Prostate gland (tissue), 2 donors: ENCODE measurements at regions not wholly inside any gene's neighbourhood (a gene's known extent, or its start where the extent isn't known, plus 50 kb on each side); places are given as distances from the start of the nearest gene placed in this dataset.

Experiments used
- POLR2A ChIP-seq: fragments of 450-650 bp; IDR thresholded peaks from one replicate; pipeline ENCODE4 v1.6.1; 2016; ENCODE audit warnings: antibody characterized with exemption, mild to moderate bottlenecking
- TF ChIP-seq, protein P1 (sequence below), 4 experiments: fragments of 200-600 bp in 2 of 4; fragments of 450-650 bp in 2 of 4; sonication (generic) in 2 of 4; IDR thresholded peaks; 1 replicate in 3 of 4; 2 replicates in 1 of 4; pipeline ENCODE4 v1.5.1; 2016 to 2019; ENCODE audit warnings: antibody characterized with exemption in 4 of 4, mild to moderate bottlenecking in 2 of 4, moderate library complexity in 2 of 4

DNA sequence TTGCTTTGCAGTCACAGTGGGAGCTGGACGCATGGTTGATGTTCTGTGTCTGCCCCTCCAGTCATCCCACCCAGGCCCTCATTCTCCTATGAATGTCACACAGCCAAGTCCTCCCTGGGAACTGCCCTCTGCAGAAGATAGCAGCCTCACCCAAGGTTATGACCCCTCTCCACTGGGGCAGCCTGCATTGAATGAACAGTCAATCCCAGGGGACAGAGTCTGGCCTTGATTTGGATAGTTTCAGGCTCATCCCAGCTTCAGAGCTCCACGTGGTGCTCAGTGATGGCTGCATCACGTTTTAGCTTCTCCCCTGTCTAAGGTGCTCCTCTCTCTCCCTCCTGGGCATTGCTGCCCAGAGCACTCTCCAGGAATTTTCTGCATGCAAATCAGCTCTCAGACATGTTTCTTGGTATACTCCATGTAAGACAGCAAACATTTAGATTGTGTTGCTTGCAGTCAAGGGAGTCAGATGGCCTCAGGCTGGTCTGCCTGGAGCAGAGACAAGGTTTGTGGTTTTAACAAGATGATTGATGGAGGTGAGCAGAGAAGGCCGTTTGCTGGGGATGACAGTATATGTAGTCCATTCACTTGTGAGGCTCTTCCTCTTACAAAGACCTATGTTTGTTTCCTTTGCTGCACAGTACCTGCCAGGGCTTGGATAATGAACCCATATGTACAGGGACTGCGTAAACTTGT, 56.1 kb upstream of the MSX1 start:
- TF ChIP-seq, protein P1, sequence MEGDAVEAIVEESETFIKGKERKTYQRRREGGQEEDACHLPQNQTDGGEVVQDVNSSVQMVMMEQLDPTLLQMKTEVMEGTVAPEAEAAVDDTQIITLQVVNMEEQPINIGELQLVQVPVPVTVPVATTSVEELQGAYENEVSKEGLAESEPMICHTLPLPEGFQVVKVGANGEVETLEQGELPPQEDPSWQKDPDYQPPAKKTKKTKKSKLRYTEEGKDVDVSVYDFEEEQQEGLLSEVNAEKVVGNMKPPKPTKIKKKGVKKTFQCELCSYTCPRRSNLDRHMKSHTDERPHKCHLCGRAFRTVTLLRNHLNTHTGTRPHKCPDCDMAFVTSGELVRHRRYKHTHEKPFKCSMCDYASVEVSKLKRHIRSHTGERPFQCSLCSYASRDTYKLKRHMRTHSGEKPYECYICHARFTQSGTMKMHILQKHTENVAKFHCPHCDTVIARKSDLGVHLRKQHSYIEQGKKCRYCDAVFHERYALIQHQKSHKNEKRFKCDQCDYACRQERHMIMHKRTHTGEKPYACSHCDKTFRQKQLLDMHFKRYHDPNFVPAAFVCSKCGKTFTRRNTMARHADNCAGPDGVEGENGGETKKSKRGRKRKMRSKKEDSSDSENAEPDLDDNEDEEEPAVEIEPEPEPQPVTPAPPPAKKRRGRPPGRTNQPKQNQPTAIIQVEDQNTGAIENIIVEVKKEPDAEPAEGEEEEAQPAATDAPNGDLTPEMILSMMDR (IDR thresholded peaks at IDR 0.05) = no peak
- TF ChIP-seq POLR2A = no peak
